HEK293T (cell line): ENCODE measurements at regions not wholly inside any gene's neighbourhood (a gene's known extent, or its start where the extent isn't known, plus 50 kb on each side); places are given as distances from the start of the nearest gene placed in this dataset.

Source experiments
- CTCF ChIA-PET: fragments of 350-600 bp; formaldehyde crosslinking; extraction: SDS; loops from one replicate; lab custom pipeline; 2021; ENCODE audit warnings: antibody characterized with exemption, inconsistent platforms; lab: Yijun Ruan, JAX
- POLR2A ChIA-PET: fragments of 350-600 bp; formaldehyde crosslinking; extraction: SDS; loops from one replicate; lab custom pipeline; 2020; ENCODE audit warnings: antibody characterized with exemption, inconsistent platforms; lab: Yijun Ruan, JAX
- DNase-seq: peaks from one replicate; pipeline ENCODE4 v3.0.0; 2012; ENCODE audit warnings: mixed read lengths; ENCODE audit errors: extremely low spot score
- ARNT ChIP-seq: fragments of 450-650 bp; IDR thresholded peaks from 2 replicates; pipeline ENCODE4 v1.6.1; 2017; ENCODE audit warnings: mild to moderate bottlenecking
- BHLHE40 ChIP-seq: fragments of 450-650 bp; IDR thresholded peaks from 2 replicates; pipeline ENCODE4 v1.6.1; 2016; ENCODE audit warnings: mild to moderate bottlenecking, moderate library complexity, borderline replicate concordance
- CTBP1 ChIP-seq: fragments of 450-650 bp; IDR thresholded peaks from 2 replicates; pipeline ENCODE4 v1.6.1; 2016; ENCODE audit warnings: borderline replicate concordance
- ELF4 ChIP-seq: fragments of 450-650 bp; IDR thresholded peaks from 2 replicates; pipeline ENCODE4 v1.6.1; 2017; ENCODE audit warnings: antibody characterized with exemption
- FOXA1 ChIP-seq: fragments of 450-650 bp; IDR thresholded peaks from 2 replicates; pipeline ENCODE4 v1.6.1; 2016; ENCODE audit warnings: mild to moderate bottlenecking
- FOXK2 ChIP-seq: fragments of 450-650 bp; IDR thresholded peaks from 2 replicates; pipeline ENCODE4 v1.6.1; 2016; ENCODE audit warnings: mild to moderate bottlenecking
- FOXM1 ChIP-seq: fragments of 450-650 bp; IDR thresholded peaks from 2 replicates; pipeline ENCODE4 v1.6.1; 2017; ENCODE audit warnings: mild to moderate bottlenecking, borderline replicate concordance
- HDGF ChIP-seq: fragments of 450-650 bp; IDR thresholded peaks from 2 replicates; pipeline ENCODE4 v1.6.1; 2017; ENCODE audit warnings: antibody characterized with exemption, borderline replicate concordance
- L3MBTL2 ChIP-seq: fragments of 450-650 bp; conservative IDR thresholded peaks from 2 replicates; pipeline ENCODE4 v1.6.1; 2016; ENCODE audit warnings: mild to moderate bottlenecking
- LEF1 ChIP-seq: fragments of 450-650 bp; IDR thresholded peaks from 2 replicates; pipeline ENCODE4 v1.6.1; 2017; ENCODE audit warnings: mild to moderate bottlenecking, borderline replicate concordance
- NFRKB ChIP-seq: fragments of 450-650 bp; IDR thresholded peaks from 2 replicates; pipeline ENCODE4 v1.6.1; 2016; ENCODE audit warnings: mild to moderate bottlenecking, moderate library complexity
- PKNOX1 ChIP-seq: fragments of 450-650 bp; IDR thresholded peaks from 2 replicates; pipeline ENCODE4 v1.6.1; 2016
- SP1 ChIP-seq: fragments of 450-650 bp; IDR thresholded peaks from 2 replicates; pipeline ENCODE4 v1.6.1; 2017
- SUZ12 ChIP-seq: fragments of 450-650 bp; IDR thresholded peaks from 2 replicates; pipeline ENCODE4 v1.6.1; 2016; ENCODE audit warnings: mild to moderate bottlenecking
- TARDBP ChIP-seq: fragments of 450-650 bp; IDR thresholded peaks from 2 replicates; pipeline ENCODE4 v1.6.1; 2016
- ZNF384 ChIP-seq: fragments of 450-650 bp; IDR thresholded peaks from 2 replicates; pipeline ENCODE4 v1.6.1; 2016

DNA sequence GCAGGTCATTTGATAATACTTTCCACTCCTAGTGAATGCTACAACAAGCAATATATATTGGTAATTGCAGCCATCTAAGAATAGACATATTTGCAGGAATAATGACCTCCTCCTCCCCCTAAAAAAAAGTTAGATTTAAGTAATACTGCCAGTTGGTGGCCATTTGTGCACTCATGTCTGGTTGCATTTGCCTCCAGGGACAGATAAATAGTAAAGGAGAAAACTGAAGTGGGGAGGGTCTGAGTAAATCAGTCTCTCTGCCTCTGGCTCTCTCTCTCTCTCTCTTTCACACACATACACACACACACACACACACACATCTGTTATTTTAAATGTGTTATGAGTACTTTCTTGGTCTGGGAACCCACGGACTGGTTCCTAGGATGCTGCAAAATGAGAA is 125.5 kb upstream of the UQCRFS1 start:
- ChIA-PET CTCF (no interaction called here), POLR2A (no interaction called here)
- TF ChIP-seq L3MBTL2 (no peak), ELF4 (no peak), HDGF (no peak)
- DNase-seq, result no peak

DNA sequence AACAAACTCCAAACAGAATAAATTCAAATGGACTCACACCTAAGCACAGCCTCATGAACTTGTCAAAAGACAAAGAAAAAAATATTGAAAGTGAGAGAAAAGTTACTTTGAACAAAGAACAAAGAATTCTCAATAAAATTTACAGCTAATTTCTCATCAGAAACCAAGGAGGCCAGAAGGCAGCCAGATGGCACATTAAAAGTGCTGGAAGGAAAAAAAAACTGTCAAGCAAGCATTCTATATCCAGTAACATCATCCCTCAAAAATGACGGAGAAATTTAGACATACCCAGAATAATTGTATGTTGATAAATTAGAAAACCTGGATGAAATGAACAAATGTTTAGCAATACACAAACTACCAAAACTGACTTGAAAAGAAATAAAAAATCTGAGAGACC is 129.8 kb upstream of the UQCRFS1 start:
- ChIA-PET POLR2A (no interaction called here), CTCF (no interaction called here)
- TF ChIP-seq NFRKB (no peak), FOXA1 (no peak), ZNF384 (no peak), ELF4 (no peak), SUZ12 (no peak), PKNOX1 (no peak), CTBP1 (no peak), LEF1 (no peak), TARDBP (no peak), ARNT (no peak), BHLHE40 (no peak), SP1 (no peak), FOXM1 (no peak), L3MBTL2 (no peak), HDGF (no peak), FOXK2 (no peak)
- no peak for DNase-seq

DNA sequence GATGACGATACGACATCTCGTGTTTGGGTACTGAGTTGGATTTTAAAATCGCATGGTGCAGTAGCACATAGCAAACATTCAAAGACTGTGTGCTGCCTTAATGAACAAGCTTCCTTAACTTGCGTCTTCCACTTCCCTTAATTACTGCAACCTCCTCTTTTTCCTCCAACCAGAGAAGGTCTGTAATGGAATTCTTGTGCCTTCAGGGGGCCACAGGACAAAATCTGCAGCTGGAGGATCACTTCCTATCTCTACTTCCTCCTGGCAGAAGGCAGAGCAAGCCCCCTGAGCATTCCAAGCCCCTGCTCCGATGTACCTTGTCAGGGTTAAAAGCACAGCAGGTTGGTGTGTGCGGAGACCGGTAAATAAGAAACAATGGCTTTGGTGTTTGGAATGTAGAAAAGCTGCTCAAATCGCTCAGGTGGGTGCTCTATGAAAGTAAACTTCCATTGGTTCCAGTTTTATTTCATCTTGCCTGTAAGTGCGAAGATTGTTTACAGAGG is 151.3 kb upstream of the UQCRFS1 start:
- POLR2A ChIA-PET, result no interaction called here
- TF ChIP-seq ZNF384, result no peak
- TF ChIP-seq PKNOX1, result no peak
- TF ChIP-seq SUZ12, result no peak
- TF ChIP-seq SP1, result no peak
- no peak for TF ChIP-seq CTBP1
- no peak for TF ChIP-seq FOXK2
- TF ChIP-seq ARNT, result no peak
- TF ChIP-seq HDGF, result no peak
- no peak for TF ChIP-seq FOXA1
- DNase-seq, result peak; percentile 1
- CTCF ChIA-PET, result no interaction called here

DNA sequence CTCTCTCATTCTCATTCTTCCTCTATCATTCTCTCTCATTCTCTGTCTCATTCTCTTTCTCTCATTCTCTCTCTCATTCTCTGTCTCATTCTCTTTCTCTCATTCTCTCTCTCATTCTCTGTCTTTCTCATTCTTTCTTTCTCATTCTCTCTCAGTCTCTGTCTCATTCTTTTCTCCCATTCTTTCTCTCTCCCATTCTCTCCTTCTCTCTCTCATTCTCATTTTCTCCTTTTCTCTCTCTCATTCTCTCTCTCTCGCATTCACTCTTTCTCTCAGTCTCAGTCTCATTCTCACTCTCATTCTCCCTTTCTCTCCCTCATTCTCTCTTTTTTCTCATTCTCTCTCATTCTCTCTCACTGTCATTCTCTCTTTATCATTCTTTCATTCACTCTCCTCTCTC is 152.0 kb upstream of the UQCRFS1 start:
- TF ChIP-seq FOXA1 (no peak), ARNT (no peak), TARDBP (no peak), FOXM1 (no peak)
- DNase-seq, result no peak
- POLR2A ChIA-PET, result no interaction called here
- CTCF ChIA-PET, result no interaction called here

DNA sequence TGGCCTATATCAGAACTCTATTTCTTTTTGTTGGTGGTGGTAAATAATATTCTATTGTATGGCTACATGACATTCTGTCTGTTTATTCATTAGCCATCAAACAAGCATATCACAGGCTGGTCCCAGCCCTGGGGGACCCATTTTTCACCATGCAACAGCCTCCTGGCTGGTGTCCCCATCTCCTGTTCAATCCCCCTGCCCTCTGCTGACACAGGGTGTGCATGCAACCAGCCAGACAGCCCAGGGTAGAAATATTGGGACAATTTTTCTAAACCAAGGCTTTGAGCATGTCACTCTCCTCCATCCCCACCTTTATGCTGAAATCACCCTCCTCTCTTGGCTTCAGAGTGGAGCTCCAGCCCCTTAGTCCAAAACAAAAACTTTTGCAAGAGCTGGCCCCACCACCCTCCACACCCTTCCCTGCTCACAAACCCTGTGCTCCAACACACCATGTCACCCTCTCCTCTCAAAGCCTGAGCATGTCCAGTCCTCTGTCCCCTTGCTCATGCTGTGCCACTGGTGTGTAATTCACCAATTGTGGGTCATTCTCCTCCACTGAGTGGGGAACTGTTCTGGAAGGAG is 153.0 kb upstream of the UQCRFS1 start:
- peak; percentile 1 for DNase-seq
- POLR2A ChIA-PET, result no interaction called here
- CTCF ChIA-PET, result no interaction called here
- no peak for TF ChIP-seq BHLHE40
- TF ChIP-seq TARDBP, result no peak
- no peak for TF ChIP-seq FOXM1
- no peak for TF ChIP-seq ZNF384

GRCh38 chr19:29366757-29367156 is 153.8 kb upstream of the UQCRFS1 start:
- POLR2A ChIA-PET, result no interaction called here
- CTCF ChIA-PET, result no interaction called here
- DNase-seq, result peak; percentile 1
- no peak for TF ChIP-seq SUZ12
- TF ChIP-seq HDGF, result no peak
- no peak for TF ChIP-seq FOXM1
- no peak for TF ChIP-seq FOXK2
- TF ChIP-seq TARDBP, result no peak
- no peak for TF ChIP-seq L3MBTL2
- no peak for TF ChIP-seq CTBP1
- TF ChIP-seq LEF1, result no peak
- no peak for TF ChIP-seq SP1
- no peak for TF ChIP-seq ARNT
- TF ChIP-seq ZNF384, result no peak
- no peak for TF ChIP-seq PKNOX1
- no peak for TF ChIP-seq BHLHE40

GRCh38 chr19:29367791-29368222 is 154.9 kb upstream of the UQCRFS1 start:
- ChIA-PET POLR2A (no interaction called here), CTCF (no interaction called here)
- no peak for TF ChIP-seq LEF1
- TF ChIP-seq ZNF384, result no peak
- TF ChIP-seq NFRKB, result no peak
- DNase-seq, result peak; percentile 1
